ENCODE measurements at regions not wholly inside any gene's neighbourhood (a gene's known extent, or its start where the extent isn't known, plus 50 kb on each side); places are given as distances from the start of the nearest gene placed in this dataset.

DNA sequence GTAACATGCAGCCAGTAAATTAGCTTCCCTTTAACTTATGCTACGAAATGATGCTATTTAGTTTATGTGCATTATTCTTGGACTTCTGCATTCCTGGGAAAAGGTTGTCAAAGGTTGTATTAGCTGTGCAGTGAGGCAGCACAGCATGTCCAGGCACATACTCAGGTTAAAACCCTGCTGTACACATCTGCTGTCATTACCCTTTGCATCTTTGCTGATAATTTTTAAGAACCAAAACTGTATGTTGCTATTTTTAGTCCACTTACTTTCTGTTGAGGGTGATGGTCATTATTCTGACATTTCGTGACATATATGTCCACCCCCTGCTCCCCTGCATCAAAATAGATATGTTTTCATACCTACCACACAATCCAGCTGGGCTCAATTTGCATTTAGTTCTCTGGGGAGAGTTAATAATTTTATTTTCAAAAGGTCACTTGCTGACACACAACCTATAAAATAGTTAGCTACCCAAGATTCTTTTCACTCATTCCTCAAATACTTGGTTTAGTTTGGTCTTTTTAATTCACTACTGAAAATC lies 142.5 kb upstream of the SPACA1 start:
- DNase-seq (ENCODE audit: low read depth): no peak
- no peak overlapping the region for H3K4me3 ChIP-seq (ENCODE audit: low read depth, low read length)
- TF ChIP-seq, protein P1, sequence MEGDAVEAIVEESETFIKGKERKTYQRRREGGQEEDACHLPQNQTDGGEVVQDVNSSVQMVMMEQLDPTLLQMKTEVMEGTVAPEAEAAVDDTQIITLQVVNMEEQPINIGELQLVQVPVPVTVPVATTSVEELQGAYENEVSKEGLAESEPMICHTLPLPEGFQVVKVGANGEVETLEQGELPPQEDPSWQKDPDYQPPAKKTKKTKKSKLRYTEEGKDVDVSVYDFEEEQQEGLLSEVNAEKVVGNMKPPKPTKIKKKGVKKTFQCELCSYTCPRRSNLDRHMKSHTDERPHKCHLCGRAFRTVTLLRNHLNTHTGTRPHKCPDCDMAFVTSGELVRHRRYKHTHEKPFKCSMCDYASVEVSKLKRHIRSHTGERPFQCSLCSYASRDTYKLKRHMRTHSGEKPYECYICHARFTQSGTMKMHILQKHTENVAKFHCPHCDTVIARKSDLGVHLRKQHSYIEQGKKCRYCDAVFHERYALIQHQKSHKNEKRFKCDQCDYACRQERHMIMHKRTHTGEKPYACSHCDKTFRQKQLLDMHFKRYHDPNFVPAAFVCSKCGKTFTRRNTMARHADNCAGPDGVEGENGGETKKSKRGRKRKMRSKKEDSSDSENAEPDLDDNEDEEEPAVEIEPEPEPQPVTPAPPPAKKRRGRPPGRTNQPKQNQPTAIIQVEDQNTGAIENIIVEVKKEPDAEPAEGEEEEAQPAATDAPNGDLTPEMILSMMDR (IDR thresholded peaks at IDR 0.05; ENCODE audit: control insufficient read depth, extremely low read depth, insufficient read depth): no peak

DNA sequence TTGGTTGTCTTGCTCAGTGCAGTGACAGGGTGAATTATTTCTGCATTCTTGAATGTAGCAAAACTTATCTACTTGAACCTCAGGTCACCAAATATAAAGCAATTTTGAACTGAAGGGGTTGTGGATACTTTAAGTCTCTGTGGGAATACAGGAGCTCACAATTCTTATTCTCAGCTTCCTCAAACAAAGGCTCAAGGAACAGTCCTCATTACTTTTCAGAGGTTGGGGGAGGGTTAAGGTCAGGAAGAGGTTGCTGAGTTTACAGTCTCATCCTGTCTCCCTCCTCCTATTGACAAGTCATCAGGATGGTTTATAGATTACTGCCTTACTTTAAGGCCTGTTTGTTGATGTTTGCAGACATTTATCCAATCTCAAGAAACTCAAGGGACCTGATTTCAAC lies 143.6 kb upstream of the SPACA1 start:
- no peak overlapping the region for H3K4me3 ChIP-seq (ENCODE audit: low read depth, low read length)
- TF ChIP-seq, protein P1 (IDR thresholded peaks at IDR 0.05; ENCODE audit: control insufficient read depth, extremely low read depth, insufficient read depth): no peak
- DNase-seq (ENCODE audit: low read depth): no peak

DNA sequence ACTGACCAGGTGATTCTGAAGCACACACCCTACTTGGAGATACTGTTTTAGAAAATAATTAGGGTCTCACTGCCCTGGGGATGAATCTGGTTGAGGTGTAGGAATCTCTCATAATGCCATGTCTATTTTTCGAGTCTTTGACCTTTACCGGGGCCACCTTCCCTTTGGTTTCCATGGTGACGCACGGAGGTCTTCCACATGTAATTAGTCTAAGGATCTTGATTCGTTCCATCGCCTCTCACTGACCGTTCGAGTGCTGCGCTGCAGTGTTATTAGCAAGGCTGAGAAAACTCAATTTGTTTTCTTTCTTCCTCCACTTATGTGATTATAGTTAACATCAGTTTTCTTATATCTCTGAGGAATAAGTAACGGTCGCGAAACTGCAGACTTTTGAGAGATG lies 144.3 kb upstream of the SPACA1 start:
- TF ChIP-seq, protein P1 (IDR thresholded peaks at IDR 0.05; ENCODE audit: control insufficient read depth, extremely low read depth, insufficient read depth): no peak
- H3K4me3 ChIP-seq (ENCODE audit: low read depth, low read length): no peak overlapping the region
- DNase-seq (ENCODE audit: low read depth): no peak

DNA sequence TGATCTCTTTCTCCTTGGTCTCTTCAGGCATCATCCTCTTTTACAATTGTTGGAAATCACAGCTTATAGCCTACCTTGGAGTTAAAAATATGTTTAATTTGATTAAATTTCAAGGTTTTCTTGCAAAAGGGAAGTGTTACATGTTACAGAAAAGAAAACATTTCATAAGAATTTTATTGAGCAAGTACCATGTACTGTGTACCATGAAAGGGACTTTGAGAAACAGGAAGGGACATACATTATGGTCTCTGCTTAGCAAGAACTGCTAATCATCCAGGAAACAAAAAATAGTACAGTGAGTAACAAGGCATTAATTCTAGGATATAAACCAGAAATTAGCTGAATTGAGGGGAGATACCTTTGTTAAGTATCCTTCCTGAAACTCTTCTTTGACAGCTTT lies 145.3 kb upstream of the SPACA1 start:
- DNase-seq (ENCODE audit: low read depth): no peak
- TF ChIP-seq, protein P1 (IDR thresholded peaks at IDR 0.05; ENCODE audit: control insufficient read depth, extremely low read depth, insufficient read depth): no peak
- no peak overlapping the region for H3K4me3 ChIP-seq (ENCODE audit: low read depth, low read length)

DNA sequence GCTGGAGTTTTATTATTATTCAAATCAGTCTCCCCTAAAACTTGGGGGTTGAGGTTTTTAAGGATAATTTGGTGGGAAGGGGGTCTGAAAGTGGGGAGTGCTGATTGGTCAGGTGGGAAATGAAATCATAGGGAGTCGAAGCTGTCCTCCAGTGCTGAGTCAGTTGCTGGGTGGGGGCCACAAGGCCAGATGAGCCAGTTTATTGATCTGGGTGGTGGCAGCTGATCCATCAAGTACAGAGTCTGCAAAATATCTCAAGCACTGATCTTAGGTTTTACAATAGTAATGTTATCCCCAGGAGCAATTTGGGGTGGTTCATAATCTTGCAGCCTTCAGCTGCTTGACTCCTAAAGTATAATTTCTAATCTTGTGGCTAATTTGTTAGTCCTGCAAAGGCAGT lies 146.0 kb upstream of the SPACA1 start:
- H3K4me3 ChIP-seq (ENCODE audit: low read depth, low read length): no peak overlapping the region
- TF ChIP-seq, protein P1 (IDR thresholded peaks at IDR 0.05; ENCODE audit: control insufficient read depth, extremely low read depth, insufficient read depth): no peak
- DNase-seq (ENCODE audit: low read depth): no peak

DNA sequence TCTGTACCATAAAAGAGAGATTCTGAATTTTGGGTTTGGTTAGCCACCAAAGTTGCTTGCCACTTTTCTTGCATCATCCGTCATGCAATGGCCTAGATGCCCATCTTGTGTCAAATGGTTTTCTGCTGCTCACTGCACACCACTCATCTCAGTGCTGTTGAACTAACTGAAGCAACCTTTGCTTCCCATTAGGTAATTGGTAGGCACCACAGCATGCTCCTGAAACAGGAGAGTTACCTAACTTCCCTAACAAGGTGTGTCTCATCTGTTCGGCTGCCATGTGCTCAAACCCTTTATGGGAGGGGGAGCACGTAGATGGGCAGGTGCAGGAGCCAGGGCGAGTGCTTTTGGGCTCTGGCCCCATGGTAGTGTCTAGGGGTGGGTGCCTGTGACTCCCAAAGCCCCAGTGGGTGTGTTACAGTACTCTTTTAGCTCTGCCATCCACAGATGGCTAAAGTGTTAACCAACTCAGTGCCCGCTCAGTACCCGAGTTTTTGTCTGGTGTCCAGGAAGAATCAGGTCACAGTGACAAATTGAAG lies 147.4 kb upstream of the SPACA1 start:
- no peak for DNase-seq (ENCODE audit: low read depth)
- TF ChIP-seq, protein P1 (IDR thresholded peaks at IDR 0.05; ENCODE audit: control insufficient read depth, extremely low read depth, insufficient read depth): no peak
- H3K4me3 ChIP-seq (ENCODE audit: low read depth, low read length): no peak overlapping the region

DNA sequence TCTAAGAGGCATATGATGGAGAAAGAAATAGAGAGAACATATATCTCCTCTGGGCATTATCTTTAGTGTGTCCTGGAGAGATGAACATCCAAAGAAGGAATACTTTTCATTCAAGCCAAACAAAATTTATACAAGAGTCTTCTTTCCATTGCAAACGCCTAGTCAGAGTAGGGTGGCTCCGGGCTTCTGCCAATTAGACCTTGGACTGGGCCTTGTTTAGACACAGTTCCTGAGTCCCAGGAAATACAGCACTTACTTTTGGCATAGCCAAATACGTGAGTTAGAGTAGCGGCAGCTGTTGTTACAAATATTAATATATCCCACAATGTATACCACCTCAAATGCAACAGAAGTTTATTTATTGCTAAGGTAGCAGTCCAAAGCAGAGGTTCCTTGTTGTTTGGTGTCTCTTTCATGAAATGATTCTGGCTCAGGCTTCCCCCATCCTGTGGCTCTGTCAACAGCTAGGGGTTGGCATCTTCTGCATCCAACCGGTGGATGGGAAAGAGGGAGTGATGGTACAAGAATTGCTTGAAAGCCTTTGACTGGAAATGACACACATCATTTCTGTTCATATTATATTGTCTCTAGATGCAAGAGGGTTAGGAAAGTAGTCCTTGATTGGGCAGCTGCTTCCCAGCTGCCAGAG lies 148.0 kb upstream of the SPACA1 start:
- TF ChIP-seq, protein P1 (IDR thresholded peaks at IDR 0.05; ENCODE audit: control insufficient read depth, extremely low read depth, insufficient read depth): no peak
- no peak for DNase-seq (ENCODE audit: low read depth)
- H3K4me3 ChIP-seq (ENCODE audit: low read depth, low read length): no peak overlapping the region
